ENCODE measurements at regions not wholly inside any gene's neighbourhood (a gene's known extent, or its start where the extent isn't known, plus 50 kb on each side); places are given as distances from the start of the nearest gene placed in this dataset.
"Not testable (repeated sequence)": the region's sequence is repeated elsewhere in the genome, so short reads cannot be mapped to it uniquely, and the experiment has no call there.

DNA sequence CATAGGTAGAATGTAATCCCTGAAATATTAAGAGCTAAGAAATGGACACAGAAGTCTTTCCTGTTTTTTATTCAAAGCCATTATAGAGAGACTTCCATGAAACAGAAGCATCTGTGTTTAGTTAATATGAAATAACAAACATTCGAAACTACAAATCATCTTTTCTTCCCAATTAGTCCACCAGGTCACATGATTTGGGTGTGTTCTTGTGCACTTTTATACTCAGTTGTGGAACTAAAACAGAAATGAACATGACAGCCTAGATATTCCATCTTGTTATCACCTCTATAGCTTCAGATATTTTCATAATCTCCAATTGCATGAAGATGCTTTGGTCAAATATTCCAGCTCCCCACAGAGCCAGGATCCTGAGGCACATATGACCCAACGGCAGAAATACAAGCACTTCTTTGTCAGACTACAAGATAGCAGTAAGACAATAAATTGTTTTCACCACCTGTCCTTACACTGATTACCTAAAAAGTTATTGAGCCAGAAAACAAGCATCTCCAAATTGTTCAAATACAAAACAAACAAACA, 116.8 kb upstream of the BEND6 start:
- DNase-seq, result no peak

DNA sequence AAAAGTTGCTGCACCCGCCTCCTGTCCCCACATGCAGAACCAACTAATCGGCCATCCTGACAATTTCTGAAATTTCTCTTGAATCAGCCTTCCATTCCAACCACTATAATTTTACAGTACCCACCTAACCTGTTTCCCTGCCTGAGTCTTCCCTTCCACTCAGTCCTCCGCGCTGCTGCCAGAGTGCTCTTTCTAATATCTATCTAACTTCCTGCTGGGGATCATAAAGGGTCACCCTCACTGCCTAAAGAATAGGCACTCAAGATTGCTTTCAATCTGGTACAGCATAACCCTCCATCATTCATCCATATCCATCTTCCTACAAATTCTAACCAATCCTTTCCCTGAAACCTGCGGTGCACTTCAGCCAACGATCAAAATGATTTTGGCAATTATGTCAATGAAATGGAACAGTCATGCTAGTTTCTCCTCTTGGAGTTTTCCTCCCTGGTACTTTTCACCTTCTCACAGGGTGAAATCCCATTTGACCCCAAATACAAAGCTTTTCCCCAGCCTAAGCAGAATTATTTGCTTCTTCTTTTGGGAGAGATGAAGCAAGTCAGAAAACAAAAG, 117.5 kb upstream of the BEND6 start:
- DNase-seq, result no peak

DNA sequence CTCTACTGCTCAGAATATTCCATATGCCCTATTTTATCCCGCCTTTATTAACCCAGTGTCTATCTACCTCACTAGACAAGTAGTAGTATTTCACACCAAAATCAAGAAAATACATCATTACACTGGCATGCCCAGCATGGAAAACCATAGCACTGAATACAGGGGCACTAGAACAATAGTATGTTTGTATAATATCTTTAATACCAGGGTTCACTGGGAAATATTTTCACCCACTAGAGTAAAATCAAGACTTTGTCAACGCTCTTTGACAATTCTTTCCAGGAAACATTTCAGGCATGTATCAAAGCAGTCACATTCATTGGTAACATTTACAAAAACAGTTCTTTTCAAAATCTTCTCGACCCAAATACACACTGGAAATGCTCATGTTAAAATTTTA, 119.3 kb upstream of the BEND6 start:
- DNase-seq, result no peak

DNA sequence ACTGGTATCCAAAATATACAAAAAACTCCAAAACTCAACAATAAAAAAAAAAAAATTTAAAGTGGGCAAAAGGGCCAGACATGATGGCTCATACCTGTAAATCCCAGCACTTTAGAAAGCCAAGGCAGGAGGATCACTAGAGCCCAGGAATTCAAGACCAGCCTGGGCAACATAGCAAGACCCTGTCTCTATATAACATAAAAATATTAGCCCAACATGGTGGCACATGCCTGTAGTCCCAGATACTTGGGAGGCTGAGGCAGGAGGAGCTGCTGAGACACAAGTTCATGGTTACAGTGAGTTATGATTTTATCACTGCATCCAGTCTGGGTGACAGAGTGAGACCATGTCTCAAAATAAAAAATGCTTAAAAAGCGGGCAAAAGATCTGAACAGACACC, 121.0 kb upstream of the BEND6 start:
- no peak for DNase-seq

DNA sequence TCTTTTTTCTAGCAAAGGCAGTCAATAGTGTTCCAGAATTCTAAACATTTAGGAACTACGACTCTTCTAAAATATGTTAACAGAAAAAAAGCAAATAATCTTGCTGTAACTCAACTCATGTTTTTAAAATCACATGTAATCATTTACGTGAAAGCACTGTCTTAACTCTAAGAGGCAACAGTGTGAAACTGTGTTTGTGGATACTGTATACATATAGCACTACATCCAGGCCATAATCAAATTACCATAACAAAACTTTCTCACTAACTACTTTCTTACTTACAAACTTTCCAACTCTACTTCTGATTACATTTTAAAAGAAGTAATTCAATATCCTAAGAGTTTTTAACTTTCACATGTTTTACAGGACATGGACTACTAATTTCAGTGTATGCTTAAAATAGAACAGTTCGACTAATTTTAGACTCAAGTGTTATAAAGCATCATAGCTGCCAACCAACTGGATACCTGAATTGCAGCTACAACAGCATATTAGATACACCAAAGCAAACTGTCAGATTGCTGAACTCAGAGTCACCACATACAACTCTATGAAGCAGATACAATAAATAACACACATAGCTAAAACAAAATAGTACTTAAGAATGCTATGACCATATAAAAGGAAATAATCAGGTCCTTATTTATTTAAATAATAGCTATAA, 121.6 kb upstream of the BEND6 start:
- DNase-seq, result no peak

DNA sequence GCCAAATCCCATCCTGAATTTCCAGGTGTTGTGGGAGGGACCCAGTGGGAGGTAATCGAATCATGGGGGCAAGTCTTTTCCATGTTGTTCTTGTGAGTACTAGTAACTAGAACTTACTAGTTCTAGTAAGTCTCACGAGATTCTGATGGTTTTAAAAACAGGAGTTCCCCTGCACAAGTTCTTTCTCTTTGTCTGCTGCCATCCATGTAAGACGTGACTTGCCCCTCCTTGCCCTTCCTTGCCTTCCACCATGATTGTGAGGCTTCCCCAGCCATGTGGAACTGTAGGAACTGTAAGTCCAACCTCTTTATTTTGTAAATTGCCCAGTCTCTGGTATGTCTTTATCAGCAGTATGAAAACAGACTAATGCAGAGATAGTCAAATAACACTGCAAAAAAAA, 122.7 kb upstream of the BEND6 start:
- no peak for DNase-seq

DNA sequence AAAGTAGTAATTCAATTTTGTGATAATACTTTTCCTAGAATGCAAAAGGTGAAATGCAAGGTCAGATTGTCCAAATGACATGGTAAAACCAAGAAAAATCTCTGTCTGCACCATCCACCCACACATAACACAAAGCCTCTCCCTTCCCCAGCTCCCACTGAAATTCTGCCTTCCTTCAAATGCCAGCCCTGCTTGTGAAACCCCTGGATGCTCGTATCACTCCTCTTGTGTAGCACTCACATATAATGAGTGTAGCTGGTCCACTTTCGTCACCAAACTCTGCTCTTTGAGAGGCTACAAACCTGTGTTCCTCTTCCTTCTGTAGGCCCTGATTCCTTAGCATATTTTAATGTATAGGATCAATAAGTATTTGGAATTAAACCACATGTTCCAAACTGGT, 123.6 kb upstream of the BEND6 start:
- no peak for DNase-seq

DNA sequence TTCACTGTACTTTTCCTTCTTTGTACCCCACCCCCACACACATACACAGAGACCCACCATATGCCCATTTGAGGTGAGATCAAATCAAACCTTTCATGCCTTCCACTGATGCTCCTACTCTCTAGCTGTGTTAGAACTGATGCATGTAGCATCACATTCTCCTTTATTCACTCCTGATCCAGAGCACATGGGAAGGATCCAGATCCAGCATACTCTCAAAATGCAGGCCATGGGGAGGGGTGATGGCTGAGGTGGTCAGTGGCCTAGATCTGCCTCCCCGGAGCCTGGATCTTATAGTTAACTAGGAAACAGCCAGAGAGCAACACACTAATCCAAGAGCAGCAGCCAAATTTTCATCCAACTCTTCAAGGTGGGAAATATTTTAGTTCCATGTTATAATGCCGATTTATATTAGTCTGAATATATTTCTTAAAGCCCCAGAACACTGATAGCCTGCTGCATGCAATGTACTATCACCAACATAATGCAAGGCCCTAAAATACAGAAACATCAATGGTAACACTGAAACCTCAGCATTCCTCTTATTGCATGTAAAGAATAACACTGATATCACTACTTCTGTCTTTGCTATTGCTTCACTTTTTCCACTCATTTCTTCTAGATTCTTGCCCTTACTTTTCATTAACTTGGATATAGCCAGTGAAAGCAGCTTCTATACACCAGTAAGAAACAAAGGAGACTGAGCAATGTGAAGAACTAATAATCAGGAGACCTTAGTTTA, 126.8 kb upstream of the BEND6 start:
- DNase-seq, result no peak

DNA sequence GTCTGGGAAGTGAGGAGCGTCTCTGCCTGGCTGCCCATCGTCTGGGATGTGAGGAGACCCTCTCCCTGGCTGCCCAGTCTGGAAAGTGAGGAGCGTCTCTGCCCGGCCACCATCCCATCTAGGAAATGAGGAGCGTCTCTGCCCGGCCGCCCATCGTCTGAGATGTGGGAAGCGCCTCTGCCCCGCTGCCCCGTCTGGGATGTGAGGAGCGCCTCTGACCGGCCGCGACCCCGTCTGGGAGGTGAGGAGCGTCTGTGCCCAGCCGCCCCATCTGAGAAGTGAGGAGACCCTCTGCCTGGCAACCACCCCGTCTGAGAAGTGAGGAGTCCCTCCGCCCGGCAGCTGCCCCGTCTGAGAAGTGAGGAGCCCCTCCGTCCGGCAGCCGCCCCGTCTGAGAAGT, 130.5 kb upstream of the BEND6 start:
- not testable (repeated sequence) for DNase-seq

DNA sequence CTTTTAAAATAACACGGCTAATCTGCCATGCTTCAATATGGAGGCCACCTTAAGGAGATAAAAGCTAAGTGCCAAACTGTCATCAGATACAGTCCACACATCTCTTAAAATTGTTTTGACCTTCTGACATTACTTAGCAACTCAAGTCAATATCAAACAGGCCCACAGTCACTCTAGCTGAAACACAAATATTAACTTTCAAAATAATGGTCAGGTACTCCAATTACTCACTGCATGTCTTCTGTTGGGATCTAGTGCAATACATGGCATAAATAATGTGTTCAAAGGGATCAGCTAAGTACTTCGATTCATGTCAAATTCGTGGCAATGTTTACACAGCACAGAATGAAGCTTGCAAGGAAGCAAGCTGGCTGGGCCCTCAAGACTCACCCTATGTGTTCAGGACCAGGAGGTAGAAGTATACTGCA, 133.9 kb upstream of the BEND6 start:
- DNase-seq, result no peak

DNA sequence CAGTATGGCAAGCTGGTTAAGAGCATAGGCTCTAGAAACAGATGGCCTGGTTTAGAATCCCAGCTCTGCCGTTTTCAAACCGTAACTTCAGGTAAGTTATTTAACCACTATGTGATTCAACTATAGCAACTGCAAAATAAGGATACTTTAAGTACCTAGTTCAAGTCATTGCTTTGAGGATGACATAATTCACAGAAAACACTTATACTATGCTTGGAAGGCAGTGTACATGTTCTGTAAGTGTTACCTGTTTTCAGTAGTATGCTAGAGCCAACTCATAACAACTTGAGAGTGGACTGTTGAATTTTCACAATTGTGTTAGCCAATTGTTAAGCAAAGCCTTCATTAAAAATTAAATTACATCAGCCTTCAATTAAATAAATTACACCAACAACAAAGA, 134.8 kb upstream of the BEND6 start:
- DNase-seq, result no peak

DNA sequence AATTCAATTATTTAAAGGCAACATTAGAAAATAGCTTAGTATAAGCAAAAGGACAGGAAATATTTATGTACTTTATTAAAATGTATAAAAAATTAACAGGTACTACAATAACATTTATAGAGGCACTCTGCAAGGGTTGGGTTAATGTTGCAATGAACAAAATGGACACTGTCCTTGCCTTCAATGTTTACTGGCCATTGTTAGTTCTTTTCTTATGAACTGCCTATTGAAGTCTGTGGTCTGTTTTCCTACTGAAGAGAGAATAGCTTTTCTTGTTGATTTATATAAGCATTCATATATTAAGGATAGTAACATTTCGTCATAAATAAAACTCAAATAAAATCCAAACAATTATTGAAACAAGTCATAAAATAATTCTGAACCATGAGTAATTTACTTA, 135.3 kb upstream of the BEND6 start:
- no peak for DNase-seq

DNA sequence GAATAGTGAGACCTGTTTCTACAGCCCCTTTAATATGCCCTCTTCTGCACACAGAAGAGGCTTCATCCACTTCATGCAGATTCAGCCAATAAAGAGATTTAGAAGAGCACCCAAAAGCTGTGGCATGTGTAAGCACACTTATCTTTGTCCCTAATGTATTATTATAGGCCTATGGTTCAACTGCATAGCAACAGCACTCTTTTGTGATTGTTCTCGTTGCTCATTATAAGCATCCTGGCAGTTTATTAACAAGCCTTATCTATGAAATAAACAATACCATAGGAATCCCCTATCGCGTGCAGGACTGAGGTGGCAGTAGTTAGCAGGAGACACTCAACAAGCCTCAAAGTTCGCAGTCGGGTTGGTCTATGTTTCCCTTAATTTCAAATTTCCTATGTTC, 138.5 kb upstream of the BEND6 start:
- no peak for DNase-seq

DNA sequence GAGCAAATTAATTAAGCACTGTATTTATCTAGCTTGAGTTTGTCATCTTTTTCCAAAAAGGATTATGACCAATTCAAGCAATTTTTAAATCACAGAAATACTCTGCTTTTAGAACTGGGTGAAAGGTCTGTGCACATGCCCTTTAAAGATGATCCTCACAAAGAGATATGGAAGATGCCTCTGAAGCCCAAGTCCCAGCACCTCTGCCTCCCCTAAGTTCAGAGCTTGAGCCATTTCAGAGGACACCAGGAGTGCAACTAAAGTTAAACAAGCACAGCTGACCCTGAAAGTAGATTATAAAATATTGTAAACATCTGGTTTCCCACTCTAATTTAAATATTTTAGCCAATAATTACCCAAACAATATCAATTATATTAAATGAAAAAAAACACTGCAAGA, 139.5 kb upstream of the BEND6 start:
- DNase-seq, result no peak

DNA sequence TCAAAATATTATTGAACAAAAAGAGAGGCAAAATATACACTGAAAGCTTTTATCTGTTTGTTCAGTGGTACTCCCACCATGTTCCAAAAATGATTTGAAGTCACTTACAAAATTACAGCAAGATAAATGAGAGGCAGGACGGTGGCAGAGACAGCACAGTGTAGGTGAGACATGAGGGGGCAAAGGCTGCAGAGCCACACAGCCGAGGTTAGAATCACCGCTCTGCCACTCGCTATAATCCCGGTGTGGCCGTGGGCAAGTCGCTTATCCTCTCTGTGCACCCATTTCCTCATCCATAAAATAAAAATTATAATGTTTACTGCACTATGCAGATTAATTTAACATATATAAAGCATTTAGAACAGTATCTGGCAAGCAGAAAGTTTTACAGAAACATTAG, 140.1 kb upstream of the BEND6 start:
- DNase-seq, result no peak

DNA sequence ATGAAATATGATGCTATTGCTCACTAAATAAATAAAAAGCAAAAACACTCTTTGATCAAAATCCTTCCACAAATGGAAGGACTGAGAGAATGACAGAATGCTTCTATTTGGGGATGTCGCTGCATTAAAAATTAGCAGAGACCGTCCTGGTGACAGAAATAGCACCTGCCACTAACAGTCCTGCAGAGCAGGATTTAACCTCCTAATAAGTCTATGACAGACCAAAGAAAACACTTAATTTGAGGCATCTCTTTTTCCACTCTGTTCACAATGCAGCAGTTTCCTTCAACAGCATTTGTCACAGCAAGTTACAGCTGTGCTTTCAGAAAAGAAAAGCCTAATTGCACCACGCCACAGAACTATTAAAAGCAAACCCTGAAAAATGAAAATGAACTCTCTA, 140.6 kb upstream of the BEND6 start:
- no peak for DNase-seq

DNA sequence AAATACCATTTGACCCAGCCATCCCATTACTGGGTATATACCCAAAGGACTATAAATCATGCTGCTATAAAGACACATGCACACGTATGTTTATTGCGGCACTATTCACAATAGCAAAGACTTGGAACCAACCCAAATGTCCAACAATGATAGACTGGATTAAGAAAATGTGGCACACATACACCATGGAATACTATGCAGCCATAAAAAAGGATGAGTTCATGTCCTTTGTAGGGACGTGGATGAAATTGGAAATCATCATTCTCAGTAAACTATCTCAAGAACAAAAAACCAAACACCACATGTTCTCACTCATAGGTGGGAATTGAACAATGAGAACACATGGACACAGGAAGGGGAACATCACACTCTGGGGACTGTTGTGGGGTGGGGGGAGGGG, 142.1 kb upstream of the BEND6 start:
- DNase-seq, result not testable (repeated sequence)

DNA sequence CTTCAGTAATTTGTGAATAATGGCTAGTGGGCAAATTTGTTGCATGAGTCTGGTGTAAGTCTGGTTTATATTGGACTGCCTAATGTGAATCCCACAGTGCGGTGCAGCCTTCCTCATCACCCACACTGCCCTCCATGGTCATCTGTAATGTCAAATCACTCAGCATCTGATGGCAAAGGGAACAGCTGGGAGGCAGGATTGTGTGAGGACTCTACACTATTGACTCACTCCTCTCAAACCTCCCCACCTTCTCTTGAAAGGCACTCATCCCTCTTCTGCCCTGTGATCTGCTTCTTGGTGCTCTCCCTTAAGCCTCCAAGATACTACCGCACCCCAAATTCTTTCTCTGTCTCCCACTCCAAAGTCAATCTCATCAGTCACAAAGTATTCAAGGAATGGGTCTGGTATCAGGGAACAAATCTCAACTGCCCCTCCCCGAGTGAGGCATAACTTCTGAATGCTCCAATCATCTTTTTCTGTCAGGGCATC, 146.0 kb upstream of the BEND6 start:
- DNase-seq, result no peak

DNA sequence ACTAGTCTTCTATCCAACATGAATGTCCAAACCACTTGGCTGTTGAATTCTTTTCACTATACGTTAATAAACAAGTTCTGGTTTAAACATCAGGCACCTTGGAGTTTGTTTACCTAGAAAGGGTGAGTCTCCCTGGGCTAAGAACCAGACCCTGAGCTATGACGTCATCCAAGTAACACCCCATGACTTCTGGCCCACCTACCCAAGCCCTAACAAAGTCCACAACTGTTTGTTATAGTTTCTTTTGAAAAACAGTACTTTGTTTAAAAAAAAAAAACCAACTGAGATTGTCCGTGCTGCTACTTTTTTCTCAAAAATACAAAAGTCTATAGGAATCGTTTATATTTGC, 146.9 kb upstream of the BEND6 start:
- no peak for DNase-seq

DNA sequence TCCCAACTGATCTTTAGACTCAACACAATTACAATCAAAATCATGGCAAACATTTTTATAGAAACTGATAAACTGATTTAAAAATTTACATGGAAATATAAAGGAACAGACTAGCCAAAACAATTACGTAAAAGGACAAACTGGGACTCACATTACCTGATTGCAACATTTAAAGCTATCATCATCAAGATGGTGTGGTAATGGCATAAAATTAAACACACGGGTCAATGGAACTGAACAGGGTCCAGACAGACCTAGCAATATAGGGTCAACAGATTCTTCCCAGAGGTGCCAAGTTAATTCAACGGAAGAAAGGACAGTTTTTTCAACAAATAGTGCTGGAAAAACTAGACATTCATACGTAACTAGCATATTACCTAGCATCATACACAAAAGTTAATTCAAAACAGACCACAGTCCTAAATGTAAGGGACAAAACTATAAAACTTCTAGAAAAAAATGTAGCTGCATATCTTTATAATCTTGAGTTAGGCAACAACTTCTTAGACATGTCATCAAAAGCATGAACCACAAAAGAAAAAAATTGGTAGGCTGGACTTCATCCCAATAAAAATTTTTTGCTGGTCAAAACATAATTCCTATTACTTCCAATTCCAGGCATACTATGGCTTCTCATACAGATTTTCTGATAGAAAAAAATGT, 147.4 kb upstream of the BEND6 start:
- DNase-seq, result no peak

DNA sequence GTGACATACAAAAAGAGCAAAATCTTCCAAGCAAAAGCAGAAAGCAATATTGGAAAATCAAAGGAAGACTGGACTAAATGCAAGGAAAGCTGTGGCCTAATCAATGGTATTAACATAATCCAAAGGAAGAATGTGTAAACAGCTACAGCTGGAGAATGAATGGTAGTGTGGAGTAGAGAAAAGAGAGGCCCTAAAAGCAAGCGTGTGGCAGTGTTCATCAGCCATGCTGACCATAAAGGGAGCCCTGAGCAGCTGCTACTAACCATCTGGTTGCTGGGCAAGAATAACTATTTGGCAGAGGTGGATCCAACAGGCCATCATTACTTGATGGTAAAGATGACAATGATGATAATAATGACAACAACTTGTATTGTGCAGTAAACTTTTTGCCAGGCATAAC, 148.5 kb upstream of the BEND6 start:
- DNase-seq, result no peak

DNA sequence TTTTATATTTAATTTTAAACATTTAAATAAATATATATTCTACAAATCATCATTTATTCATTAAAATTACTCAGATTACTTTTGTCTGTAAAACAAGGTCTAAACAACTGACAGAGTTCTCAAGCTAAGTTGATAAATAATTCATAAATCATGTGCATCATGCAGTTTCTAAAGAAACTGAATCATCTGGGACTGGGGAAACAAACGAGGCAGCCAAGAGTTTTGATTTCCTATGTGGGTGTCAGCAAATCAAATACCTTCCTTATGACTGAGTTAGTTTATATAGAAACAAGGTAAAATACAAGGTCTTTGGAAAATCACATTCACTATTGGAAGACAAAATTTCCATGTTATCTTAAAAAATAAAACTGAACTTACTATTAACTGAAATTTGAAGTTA, 149.9 kb upstream of the BEND6 start:
- no peak for DNase-seq

DNA sequence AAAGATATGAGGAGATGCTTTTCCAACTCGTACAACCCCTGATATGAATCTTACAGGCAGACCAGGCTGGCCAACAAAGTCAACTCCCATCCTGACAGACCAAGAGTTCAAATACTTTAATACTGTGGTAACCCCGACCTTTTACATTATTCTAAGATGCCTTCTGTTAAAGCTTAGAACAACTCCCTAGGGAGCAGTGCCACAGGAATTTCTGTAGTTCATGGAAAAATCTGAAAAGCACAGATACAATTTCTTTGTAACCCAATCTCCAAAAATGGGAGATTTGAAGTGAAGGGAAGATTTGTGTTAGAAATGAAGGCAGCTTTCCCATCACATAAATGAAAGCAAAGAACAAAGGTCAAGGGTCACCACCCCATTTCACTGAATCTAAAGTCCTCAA, 151.3 kb upstream of the BEND6 start:
- DNase-seq, result no peak

DNA sequence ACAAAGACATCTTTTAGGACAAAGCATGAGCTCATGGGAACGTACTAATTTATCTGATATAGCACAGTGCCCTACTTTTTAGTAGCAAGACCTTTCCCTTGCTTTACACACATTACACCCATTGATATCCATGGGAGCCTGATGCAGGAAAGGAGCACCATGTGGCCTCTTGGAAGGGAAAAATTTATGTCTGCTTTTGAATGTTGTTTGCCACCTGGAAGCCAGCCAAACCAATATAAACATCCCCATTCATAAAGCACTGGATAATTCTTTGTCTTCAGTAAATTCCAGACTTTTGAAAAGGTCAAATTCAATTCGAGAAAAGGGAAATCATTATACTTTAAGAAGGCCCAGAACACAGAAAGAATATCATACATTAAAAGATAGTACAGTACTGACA, 152.3 kb upstream of the BEND6 start:
- no peak for DNase-seq
